IMR-90 (cell line): ENCODE measurements at regions not wholly inside any gene's neighbourhood (a gene's known extent, or its start where the extent isn't known, plus 50 kb on each side); places are given as distances from the start of the nearest gene placed in this dataset.

Experiments
- ATAC-seq: fragments of 200-7000 bp; cut with Tn5 transposase; 2 replicates; pipeline ENCODE4 v1.9.1; 2020; ENCODE audit warnings: low read depth, mild to moderate bottlenecking, moderate library complexity
- BruUV-seq: library from RNA; stranded (reverse); fragments of 400-500 nt; replicated peaks from 2 replicates; lab custom pipeline; 2021; lab: Mats Ljungman, UMichigan
- CTCF ChIA-PET: fragments of 300-600 bp; formaldehyde crosslinking; extraction: SDS; loops from one replicate; lab custom pipeline; 2021; ENCODE audit warnings: antibody characterized with exemption; lab: Yijun Ruan, JAX
- POLR2A ChIA-PET: fragments of 300-600 bp; sonication (Branson Sonifier 250); formaldehyde crosslinking; loops from one replicate; lab custom pipeline; 2022; ENCODE audit warnings: antibody characterized with exemption; ENCODE audit not compliant: unreplicated experiment; lab: Charles Lee
- DNase-seq: peaks from one replicate; pipeline ENCODE4 v3.0.0; 2013
- H2AFZ ChIP-seq: replicated peaks from 2 replicates; pipeline ENCODE3; 2013; ENCODE audit warnings: low read length, mild to moderate bottlenecking; ENCODE audit not compliant: poor library complexity
- H2AK5ac ChIP-seq: 2 replicates; pipeline ENCODE4 v1.6.1; 2013; ENCODE audit warnings: low read depth, low read length, inconsistent platforms
- H2AK9ac ChIP-seq: replicated peaks from 2 replicates; pipeline ENCODE3; 2013; ENCODE audit warnings: mild to moderate bottlenecking, low read depth, low read length, moderate library complexity; ENCODE audit not compliant: poor library complexity
- H2BK120ac ChIP-seq: 2 replicates; pipeline ENCODE4 v1.6.1; 2013; ENCODE audit warnings: low read depth, low read length, inconsistent platforms
- H2BK15ac ChIP-seq: 3 replicates; pipeline ENCODE4 v1.6.1; 2013; ENCODE audit warnings: low read depth, low read length, inconsistent platforms
- H2BK20ac ChIP-seq: 2 replicates; pipeline ENCODE4 v1.6.1; 2013; ENCODE audit warnings: low read depth, mild to moderate bottlenecking, inconsistent platforms, low read length, moderate library complexity
- H2BK5ac ChIP-seq: 2 replicates; pipeline ENCODE4 v1.6.1; 2013; ENCODE audit warnings: mild to moderate bottlenecking, low read depth, low read length, inconsistent platforms; ENCODE audit not compliant: poor library complexity, severe bottlenecking
- H3K14ac ChIP-seq: replicated peaks from 2 replicates; pipeline ENCODE4 v1.6.1; 2013; ENCODE audit warnings: low read depth, low read length, inconsistent platforms
- H3K18ac ChIP-seq: 2 replicates; pipeline ENCODE4 v1.6.1; 2013; ENCODE audit warnings: low read depth, low read length, control low read depth
- H3K23ac ChIP-seq: 2 replicates; pipeline ENCODE4 v1.6.1; 2013; ENCODE audit warnings: low read depth, low read length, inconsistent platforms
- H3K27ac ChIP-seq: 2 replicates; pipeline ENCODE4 v1.5.1; 2013; ENCODE audit warnings: mild to moderate bottlenecking, control low read depth, low read length; ENCODE audit not compliant: insufficient read depth
- H3K27me3 ChIP-seq: 2 replicates; pipeline ENCODE4 v1.6.1; 2013; ENCODE audit warnings: low read length; ENCODE audit not compliant: control insufficient read depth, insufficient read depth
- H3K36me3 ChIP-seq: 2 replicates; pipeline ENCODE4 v1.6.1; 2013; ENCODE audit warnings: low read length, mixed read lengths; ENCODE audit not compliant: control insufficient read depth, insufficient read depth
- H3K4ac ChIP-seq: 2 replicates; pipeline ENCODE4 v1.6.1; 2013; ENCODE audit warnings: low read depth, low read length, inconsistent platforms
- H3K4me1 ChIP-seq: 2 replicates; pipeline ENCODE4 v1.6.1; 2013; ENCODE audit warnings: low read length, mixed read lengths; ENCODE audit not compliant: control insufficient read depth, insufficient read depth
- H3K4me2 ChIP-seq: 2 replicates; pipeline ENCODE4 v1.6.1; 2013; ENCODE audit warnings: low read depth, mild to moderate bottlenecking, control low read depth, low read length, moderate library complexity
- H3K4me3 ChIP-seq: 2 replicates; pipeline ENCODE4 v1.5.1; 2013; ENCODE audit warnings: low read depth, mild to moderate bottlenecking, control low read depth, low read length, moderate library complexity; ENCODE audit not compliant: insufficient read depth
- H3K56ac ChIP-seq: 2 replicates; pipeline ENCODE4 v1.6.1; 2013; ENCODE audit warnings: low read length, inconsistent platforms; ENCODE audit not compliant: insufficient read depth; ENCODE audit errors: extremely low read depth
- H3K79me1 ChIP-seq, 2 experiments: 2 replicates each; pipeline ENCODE4 v1.6.1; 2013; ENCODE audit warnings: low read length in 2 of 2, inconsistent platforms in 1 of 2, low read depth in 1 of 2
- H3K9ac ChIP-seq: 2 replicates; pipeline ENCODE4 v1.6.1; 2013; ENCODE audit warnings: low read depth, low read length, control low read depth
- H3K9me1 ChIP-seq: 2 replicates; pipeline ENCODE4 v1.6.1; 2013; ENCODE audit warnings: low read length, inconsistent platforms; ENCODE audit not compliant: insufficient read depth
- H3K9me3 ChIP-seq: 2 replicates; pipeline ENCODE4 v1.6.1; 2013; ENCODE audit warnings: low read length; ENCODE audit not compliant: control insufficient read depth, insufficient read depth
- H4K20me1 ChIP-seq: 2 replicates; pipeline ENCODE4 v1.6.1; 2013; ENCODE audit warnings: low read length, inconsistent platforms; ENCODE audit not compliant: insufficient read depth
- H4K5ac ChIP-seq: 2 replicates; pipeline ENCODE4 v1.6.1; 2013; ENCODE audit warnings: mild to moderate bottlenecking, low read depth, low read length, control low read depth
- H4K8ac ChIP-seq, 2 experiments: 2 replicates each; pipeline ENCODE4 v1.6.1; 2013; ENCODE audit warnings: low read depth in 2 of 2, low read length in 2 of 2, control low read depth in 1 of 2, inconsistent platforms in 1 of 2
- H4K91ac ChIP-seq: 2 replicates; pipeline ENCODE4 v1.6.1; 2013; ENCODE audit warnings: low read depth, low read length, inconsistent platforms; ENCODE audit not compliant: insufficient read depth
- BHLHE40 ChIP-seq: fragments of 150-350 bp; IDR thresholded peaks from 2 replicates; pipeline ENCODE4 v1.6.1; 2016; ENCODE audit warnings: mild to moderate bottlenecking, low read depth, low read length
- CEBPB ChIP-seq: IDR thresholded peaks from 2 replicates; pipeline ENCODE4 v1.6.1; 2012; ENCODE audit warnings: low read depth, low read length, improper control_type of control experiment
- CHD1 ChIP-seq: IDR thresholded peaks from 2 replicates; pipeline ENCODE4 v1.6.1; 2012; ENCODE audit warnings: low read depth, low read length, improper control_type of control experiment
- CTCF ChIP-seq: conservative IDR thresholded peaks from 2 replicates; pipeline ENCODE4 v1.5.1; 2012; ENCODE audit warnings: mild to moderate bottlenecking, low read depth, low read length, improper control_type of control experiment
- ELK1 ChIP-seq: fragments of 150-350 bp; IDR thresholded peaks from 2 replicates; pipeline ENCODE4 v1.6.1; 2016; ENCODE audit warnings: low read depth, mild to moderate bottlenecking, low read length, moderate library complexity, borderline replicate concordance
- FOS ChIP-seq: fragments of 150-350 bp; IDR thresholded peaks from 2 replicates; pipeline ENCODE4 v1.6.1; 2016; ENCODE audit warnings: low read depth, low read length
- MAFK ChIP-seq: IDR thresholded peaks from 2 replicates; pipeline ENCODE4 v1.6.1; 2012; ENCODE audit warnings: low read depth, low read length, improper control_type of control experiment
- MAZ ChIP-seq: IDR thresholded peaks from 2 replicates; pipeline ENCODE4 v1.6.1; 2012; ENCODE audit warnings: low read depth, mild to moderate bottlenecking, low read length, improper control_type of control experiment, moderate library complexity, borderline replicate concordance
- MXI1 ChIP-seq: IDR thresholded peaks from 2 replicates; pipeline ENCODE4 v1.6.1; 2012; ENCODE audit warnings: low read depth, mild to moderate bottlenecking, low read length, moderate library complexity, borderline replicate concordance
- NFE2L2 ChIP-seq: fragments of 150-350 bp; IDR thresholded peaks from 2 replicates; pipeline ENCODE4 v1.6.1; 2016; ENCODE audit warnings: low read depth, mild to moderate bottlenecking, low read length
- POLR2A ChIP-seq: IDR thresholded peaks from 2 replicates; pipeline ENCODE4 v1.6.1; 2012; ENCODE audit warnings: mild to moderate bottlenecking, low read depth, low read length
- RAD21 ChIP-seq: IDR thresholded peaks from 2 replicates; pipeline ENCODE4 v1.6.1; 2012; ENCODE audit warnings: low read length, improper control_type of control experiment
- RCOR1 ChIP-seq: IDR thresholded peaks from 2 replicates; pipeline ENCODE4 v1.6.1; 2012; ENCODE audit warnings: mild to moderate bottlenecking, low read length, improper control_type of control experiment; ENCODE audit not compliant: insufficient replicate concordance
- RFX5 ChIP-seq: IDR thresholded peaks from 2 replicates; pipeline ENCODE4 v1.8.0; 2012; ENCODE audit warnings: low read depth, mild to moderate bottlenecking, low read length, moderate library complexity
- SMC3 ChIP-seq: fragments of 150-350 bp; IDR thresholded peaks from 2 replicates; pipeline ENCODE4 v1.6.1; 2016; ENCODE audit warnings: low read depth, mild to moderate bottlenecking, antibody characterized with exemption, low read length, moderate library complexity
- USF2 ChIP-seq: fragments of 150-350 bp; IDR thresholded peaks from 2 replicates; pipeline ENCODE4 v1.6.1; 2017; ENCODE audit warnings: mild to moderate bottlenecking, antibody characterized with exemption, low read length, low read depth
- WGBS, 2 experiments: methylation state at CpG; one replicate each; pipeline versions ENCODE4 v1.1.5 to v1.1.7; 2013; ENCODE audit warnings: missing lambda C conversion rate in 2 of 2; ENCODE audit not compliant: insufficient read length in 1 of 2; ENCODE audit errors: extremely low coverage in 2 of 2; 5-methylcytosine and 5-hydroxymethylcytosine counted together
- dilution Hi-C: fragments of 300-500 bp; cut with HindIII; formaldehyde crosslinking; loops from one replicate; pipeline ENCODE4 v1.14.3; 2018; ENCODE audit warnings: low sequenced_read_pairs; ENCODE audit not compliant: unreplicated experiment
- in situ Hi-C: fragments of 300-500 bp; cut with MboI; formaldehyde crosslinking; loops from 3 replicates; pipeline ENCODE4 v1.14.3; 2019; ENCODE audit warnings: low sequenced_read_pairs, inconsistent platforms, mixed read lengths
- intact Hi-C: fragments of 100-400 bp; cut with micrococcal nuclease; formaldehyde crosslinking; loops from 2 replicates; pipeline ENCODE4 v1.10.0; 2022

GRCh38 chr18:67954594-67954993, 438.1 kb upstream of the DSEL start:
- TF ChIP-seq ELK1: no peak
- no peak for TF ChIP-seq BHLHE40
- TF ChIP-seq MAZ: no peak
- no peak for TF ChIP-seq MXI1
- no peak for TF ChIP-seq CTCF
- TF ChIP-seq SMC3: no peak
- no peak for TF ChIP-seq RFX5
- no peak for TF ChIP-seq RAD21
- no peak for TF ChIP-seq NFE2L2
- TF ChIP-seq USF2: no peak
- TF ChIP-seq POLR2A: no peak
- TF ChIP-seq FOS: no peak
- TF ChIP-seq MAFK: no peak
- no peak for TF ChIP-seq CHD1
- no peak for TF ChIP-seq RCOR1
- TF ChIP-seq CEBPB: no peak
- Histone ChIP-seq H3K4me3 (no peak overlapping the region), H3K4me1 (peaks cover 4% of the 10 kb centered on the region; the same call in 1 of the 2 replicates), H3K4ac (no peak overlapping the region), H2BK20ac (no peak overlapping the region), H2BK15ac (no peak overlapping the region), H3K27ac (no peak overlapping the region), H3K27me3 (no peaks in the 10 kb centered on the region), H3K23ac (no peak overlapping the region), H3K36me3 (no peaks in the 10 kb centered on the region), H2AK9ac (no peak overlapping the region), H2AK5ac (no peak overlapping the region), H3K9me3 (peaks cover under 1% of the 10 kb centered on the region; the same call in 1 of the 2 replicates), H2BK120ac (no peak overlapping the region), H3K9me1 (peaks cover 5% of the 10 kb centered on the region; the same call in 1 of the 2 replicates), H4K20me1 (no peaks in the 10 kb centered on the region), H3K18ac (no peak overlapping the region), H4K8ac (no peak overlapping the region), H3K79me1 (no peaks in the 10 kb centered on the region), H3K9ac (no peak overlapping the region), H3K56ac (no peak overlapping the region), H2AFZ (no peak overlapping the region), H4K91ac (no peak overlapping the region), H3K4me2 (no peak overlapping the region), H3K14ac (no peak overlapping the region), H2BK5ac (no peak overlapping the region), H4K5ac (no peak overlapping the region)
- DNase-seq: no peak
- ChIA-PET POLR2A (no interaction called here), CTCF (no interaction called here)
- no TSS peak for BruUV-seq
- in situ Hi-C loops: no loop called here
- WGBS, 2 experiments: 80% methylated on average over 1 of the region's 3 CpGs; no CpG with 5 or more reads in 1 of the 2 experiments
- no peak for ATAC-seq
- intact Hi-C loops: no loop called here
- dilution Hi-C loops: no loop called here
